ENCODE measurements at regions not wholly inside any gene's neighbourhood (a gene's known extent, or its start where the extent isn't known, plus 50 kb on each side); places are given as distances from the start of the nearest gene placed in this dataset.

DNA sequence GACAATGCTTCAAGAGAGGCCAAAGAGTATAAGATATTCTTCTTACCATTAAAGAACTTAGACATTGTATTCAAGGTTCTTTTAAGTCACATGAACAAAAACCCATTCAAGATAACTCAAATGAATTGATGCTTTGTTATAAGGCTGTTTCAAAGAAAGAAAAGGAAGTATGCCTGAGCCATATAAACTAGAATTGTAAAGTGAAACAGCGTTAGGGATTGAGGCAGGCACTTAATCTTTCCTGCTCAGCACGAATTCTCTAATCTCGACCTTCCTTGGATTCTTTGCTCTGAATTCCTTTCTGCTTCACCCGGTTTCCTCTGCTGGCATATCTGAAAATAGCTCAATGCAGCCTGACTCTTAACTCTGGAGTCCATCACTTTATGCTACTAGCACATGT lies 595.4 kb downstream of the DIAPH3 start:
- no peak overlapping the region for H3K4me3 ChIP-seq (ENCODE audit: low read length)
- DNase-seq (ENCODE audit: low read depth) = no peak
- TF ChIP-seq, protein P1, sequence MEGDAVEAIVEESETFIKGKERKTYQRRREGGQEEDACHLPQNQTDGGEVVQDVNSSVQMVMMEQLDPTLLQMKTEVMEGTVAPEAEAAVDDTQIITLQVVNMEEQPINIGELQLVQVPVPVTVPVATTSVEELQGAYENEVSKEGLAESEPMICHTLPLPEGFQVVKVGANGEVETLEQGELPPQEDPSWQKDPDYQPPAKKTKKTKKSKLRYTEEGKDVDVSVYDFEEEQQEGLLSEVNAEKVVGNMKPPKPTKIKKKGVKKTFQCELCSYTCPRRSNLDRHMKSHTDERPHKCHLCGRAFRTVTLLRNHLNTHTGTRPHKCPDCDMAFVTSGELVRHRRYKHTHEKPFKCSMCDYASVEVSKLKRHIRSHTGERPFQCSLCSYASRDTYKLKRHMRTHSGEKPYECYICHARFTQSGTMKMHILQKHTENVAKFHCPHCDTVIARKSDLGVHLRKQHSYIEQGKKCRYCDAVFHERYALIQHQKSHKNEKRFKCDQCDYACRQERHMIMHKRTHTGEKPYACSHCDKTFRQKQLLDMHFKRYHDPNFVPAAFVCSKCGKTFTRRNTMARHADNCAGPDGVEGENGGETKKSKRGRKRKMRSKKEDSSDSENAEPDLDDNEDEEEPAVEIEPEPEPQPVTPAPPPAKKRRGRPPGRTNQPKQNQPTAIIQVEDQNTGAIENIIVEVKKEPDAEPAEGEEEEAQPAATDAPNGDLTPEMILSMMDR (IDR thresholded peaks at IDR 0.05; ENCODE audit: insufficient read depth, low read depth, low read length, missing control alignments) = no peak

DNA sequence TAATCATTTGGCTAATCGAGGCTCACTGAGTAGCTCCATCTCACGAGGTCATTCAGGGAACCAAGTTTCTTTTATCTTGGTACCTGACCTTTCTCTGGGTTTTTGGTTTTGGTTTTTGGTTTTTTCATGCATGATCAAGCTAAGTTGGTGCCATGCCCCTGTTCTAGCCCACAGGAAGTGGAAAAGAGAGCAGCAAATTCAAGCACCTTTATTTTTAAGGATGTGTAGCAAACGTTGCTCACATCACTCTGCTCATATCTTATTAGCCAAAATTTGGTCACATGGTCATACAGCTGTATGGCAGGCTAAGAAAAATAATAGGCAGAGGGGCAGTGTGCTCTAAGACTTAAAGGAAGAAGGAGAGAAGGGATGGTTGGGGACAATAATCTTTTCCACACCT lies 593.5 kb downstream of the DIAPH3 start:
- no peak overlapping the region for H3K4me3 ChIP-seq (ENCODE audit: low read length)
- TF ChIP-seq, protein P1 (IDR thresholded peaks at IDR 0.05; ENCODE audit: insufficient read depth, low read depth, low read length, missing control alignments) = no peak
- no peak for DNase-seq (ENCODE audit: low read depth)

DNA sequence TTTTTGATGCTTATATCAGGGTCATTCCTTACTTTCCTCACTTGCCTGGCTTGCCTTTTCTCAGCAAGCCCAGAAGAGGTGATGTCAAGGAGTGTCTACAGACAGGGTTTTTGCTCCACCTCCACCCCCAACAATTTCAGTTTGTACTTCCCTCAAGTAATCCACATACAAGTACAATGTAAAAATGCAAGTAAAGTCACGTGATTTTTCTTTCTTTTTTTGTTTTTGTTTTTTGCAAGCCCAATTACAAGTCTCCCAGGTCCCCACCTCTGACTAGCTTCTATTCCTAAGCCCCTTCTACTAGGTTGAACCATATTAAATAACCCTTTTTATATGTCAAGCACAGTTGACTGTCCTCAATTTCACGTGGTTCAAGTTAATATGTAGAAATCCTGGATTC lies 579.6 kb downstream of the DIAPH3 start:
- H3K4me3 ChIP-seq (ENCODE audit: low read length) = no peak overlapping the region
- no peak for DNase-seq (ENCODE audit: low read depth)
- TF ChIP-seq, protein P1 (IDR thresholded peaks at IDR 0.05; ENCODE audit: insufficient read depth, low read depth, low read length, missing control alignments) = no peak

DNA sequence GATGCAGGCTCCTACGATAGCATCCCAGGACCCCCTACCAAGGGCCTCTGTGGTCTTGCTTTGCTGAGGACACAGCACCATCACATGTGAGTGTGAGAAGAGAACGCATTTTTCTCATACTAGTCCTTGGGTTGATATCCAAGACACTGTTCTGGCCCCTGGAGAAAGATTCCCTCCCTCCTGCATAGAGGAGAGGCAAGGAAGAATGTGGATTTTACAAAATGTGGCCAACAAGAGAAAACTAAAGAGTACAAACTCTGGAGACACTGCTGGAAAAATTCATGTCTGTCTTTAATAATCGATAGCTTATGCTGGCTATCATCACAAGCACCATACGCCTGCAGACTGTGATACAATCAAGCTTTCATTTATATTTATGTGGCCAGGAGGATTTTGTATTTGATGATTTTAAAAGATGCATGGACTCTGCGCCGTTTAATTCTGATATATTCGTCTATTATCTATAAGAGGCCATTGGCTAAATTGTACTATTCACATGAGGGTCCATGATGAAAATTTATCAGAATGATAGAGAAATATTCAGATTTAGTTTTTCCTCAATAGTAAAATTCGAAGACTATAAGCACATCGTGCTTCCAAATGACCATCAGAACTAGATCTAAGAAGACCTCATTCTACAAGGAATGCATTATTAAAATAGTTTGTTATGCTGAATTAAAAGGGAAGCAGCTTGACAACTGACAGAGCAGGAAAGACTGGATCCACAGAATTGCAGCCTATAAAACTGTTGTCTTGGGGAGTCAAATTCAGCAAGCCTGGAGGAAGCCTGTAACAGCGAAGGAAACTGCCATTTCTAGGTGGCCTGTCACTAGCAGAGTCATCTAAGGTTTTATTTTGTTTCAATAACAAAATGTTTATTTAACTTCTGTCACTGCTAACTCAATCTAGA lies 578.7 kb downstream of the DIAPH3 start:
- DNase-seq (ENCODE audit: low read depth) = peak; percentile 35
- no peak overlapping the region for H3K4me3 ChIP-seq (ENCODE audit: low read length)
- TF ChIP-seq, protein P1 (IDR thresholded peaks at IDR 0.05; ENCODE audit: insufficient read depth, low read depth, low read length, missing control alignments) = no peak

DNA sequence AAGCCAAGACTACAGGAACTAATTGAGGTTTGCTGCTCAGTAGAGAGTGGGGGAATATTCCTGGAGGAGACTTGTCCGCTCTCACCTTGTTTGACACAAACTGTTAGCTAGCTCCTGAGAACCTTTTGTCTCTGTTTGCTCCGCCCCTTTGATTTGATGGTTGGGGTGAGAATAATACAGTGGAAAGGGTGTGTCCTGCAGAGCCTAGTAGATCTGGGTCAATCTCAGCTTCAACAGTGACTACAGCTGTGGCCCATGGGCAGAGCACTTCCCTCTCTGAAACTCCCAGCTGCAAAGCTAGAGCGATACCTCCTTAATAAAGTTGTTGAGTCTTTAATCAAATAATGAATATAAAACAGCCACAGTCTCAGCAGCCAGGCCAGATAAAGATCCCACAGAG lies 576.7 kb downstream of the DIAPH3 start:
- TF ChIP-seq, protein P1 (IDR thresholded peaks at IDR 0.05; ENCODE audit: insufficient read depth, low read depth, low read length, missing control alignments) = no peak
- no peak for DNase-seq (ENCODE audit: low read depth)
- no peak overlapping the region for H3K4me3 ChIP-seq (ENCODE audit: low read length)

DNA sequence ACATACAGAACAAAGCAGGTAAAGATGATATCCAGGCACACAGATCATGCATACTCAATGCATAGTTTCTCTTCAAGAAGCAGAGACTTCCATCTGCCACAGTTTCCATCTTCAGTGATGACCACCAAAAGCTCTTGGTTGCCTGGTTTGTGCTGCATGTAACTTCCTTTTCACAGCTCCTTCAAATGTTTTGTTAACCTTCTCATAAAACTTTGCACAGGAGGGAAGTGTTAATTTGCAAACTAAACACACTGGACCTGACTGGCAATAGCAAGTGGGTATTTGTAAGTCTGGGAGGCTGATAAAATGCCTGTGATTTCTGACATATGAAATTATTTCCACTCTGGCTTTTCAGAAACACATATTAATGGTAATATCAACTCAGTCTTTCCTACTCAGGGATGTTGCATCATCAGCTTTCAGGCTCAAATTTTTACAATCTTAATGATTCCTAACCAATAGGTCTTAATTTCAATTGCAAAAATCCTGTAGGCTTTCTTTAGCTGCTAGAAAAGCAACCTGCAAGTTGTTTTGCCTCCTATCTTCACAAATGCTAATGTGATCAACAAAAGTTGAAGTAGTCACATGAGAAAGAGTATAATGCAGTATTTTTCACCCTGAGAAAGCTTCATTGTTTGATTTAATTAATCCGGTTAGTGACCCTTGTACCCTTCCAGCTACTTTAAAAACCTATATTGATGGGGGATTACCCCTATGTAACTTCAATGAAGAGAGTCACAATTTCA lies 575.6 kb downstream of the DIAPH3 start:
- H3K4me3 ChIP-seq (ENCODE audit: low read length) = no peak overlapping the region
- no peak for DNase-seq (ENCODE audit: low read depth)
- TF ChIP-seq, protein P1 (IDR thresholded peaks at IDR 0.05; ENCODE audit: insufficient read depth, low read depth, low read length, missing control alignments) = no peak

All from epithelial cell of esophagus (primary cell).